CD14-positive monocyte (primary cell): ENCODE measurements at regions not wholly inside any gene's neighbourhood (a gene's known extent, or its start where the extent isn't known, plus 50 kb on each side); places are given as distances from the start of the nearest gene placed in this dataset.

Experiments
- DNase-seq, 3 donors: peaks; one replicate each; pipeline ENCODE4 v3.0.0-alpha.2; 2011 to 2022
- H2AFZ ChIP-seq: 2 replicates; pipeline ENCODE4 v1.6.0; 2012; ENCODE audit warnings: mild to moderate bottlenecking, low read depth, low read length, inconsistent platforms; ENCODE audit not compliant: insufficient read depth, poor library complexity, severe bottlenecking
- H3K27ac ChIP-seq, 2 donors: 1 replicate in 1 of 2; 2 replicates in 1 of 2; pipeline ENCODE4 v1.5.1; 2012 to 2013; ENCODE audit warnings: low read length in 2 of 2, control low read depth in 1 of 2, inconsistent platforms in 1 of 2, low read depth in 1 of 2, mild to moderate bottlenecking in 1 of 2
- H3K27me3 ChIP-seq, 2 donors: one replicate each; pipeline versions ENCODE4 v1.6.0 to v1.6.1; 2011 to 2013; ENCODE audit warnings: low read length in 2 of 2; ENCODE audit not compliant: control insufficient read depth in 2 of 2, insufficient read depth in 2 of 2
- H3K36me3 ChIP-seq, 2 donors: replicated peaks in 1 of 2; 1 replicate in 1 of 2; 2 replicates in 1 of 2; pipeline versions ENCODE4 v1.5.1 to v1.6.1; 2012 to 2013; ENCODE audit warnings: low read length in 2 of 2, control low read depth in 1 of 2, inconsistent platforms in 1 of 2, mild to moderate bottlenecking in 1 of 2; ENCODE audit not compliant: insufficient read depth in 2 of 2, control insufficient read depth in 1 of 2
- H3K4me1 ChIP-seq, 2 donors: 1 replicate in 1 of 2; 2 replicates in 1 of 2; pipeline versions ENCODE4 v1.5.1 to v1.6.1; 2012 to 2013; ENCODE audit warnings: low read length in 2 of 2, control low read depth in 1 of 2, inconsistent platforms in 1 of 2, mild to moderate bottlenecking in 1 of 2, moderate library complexity in 1 of 2; ENCODE audit not compliant: insufficient read depth in 2 of 2, control insufficient read depth in 1 of 2
- H3K4me2 ChIP-seq: replicated peaks from 2 replicates; pipeline ENCODE3; 2012; ENCODE audit warnings: low read length, moderate library complexity, mild to moderate bottlenecking; ENCODE audit not compliant: poor library complexity, severe bottlenecking; ENCODE audit errors: extremely low read depth
- H3K4me3 ChIP-seq, 3 experiments: fragments of 200-600 bp in 1 of 3; sonication (generic) in 1 of 3; replicated peaks in 1 of 3; 1 replicate in 2 of 3; 2 replicates in 1 of 3; pipeline ENCODE4 v1.5.1; 2011 to 2013; ENCODE audit warnings: low read length in 3 of 3, mild to moderate bottlenecking in 3 of 3, control low read depth in 2 of 3, low read depth in 2 of 3, inconsistent platforms in 1 of 3, moderate library complexity in 1 of 3
- H3K79me2 ChIP-seq: 2 replicates; pipeline ENCODE4 v1.6.0; 2012; ENCODE audit warnings: mild to moderate bottlenecking, control low read depth, inconsistent platforms, low read length, moderate library complexity; ENCODE audit not compliant: insufficient read depth
- H3K9ac ChIP-seq: 2 replicates; pipeline ENCODE4 v1.6.0; 2017; ENCODE audit warnings: low read length, mild to moderate bottlenecking; ENCODE audit not compliant: insufficient read depth, poor library complexity, severe bottlenecking
- H3K9me3 ChIP-seq, 2 donors: replicated peaks in 1 of 2; 1 replicate in 1 of 2; 2 replicates in 1 of 2; pipeline versions ENCODE4 v1.5.1 to v1.6.1; 2012 to 2013; ENCODE audit warnings: low read length in 2 of 2, control low read depth in 1 of 2; ENCODE audit not compliant: control insufficient read depth in 1 of 2, insufficient read depth in 1 of 2
- H4K20me1 ChIP-seq: 2 replicates; pipeline ENCODE4 v1.6.0; 2012; ENCODE audit warnings: mild to moderate bottlenecking, low read length, control low read depth, moderate library complexity; ENCODE audit not compliant: insufficient read depth
- H3K27ac Mint-ChIP-seq, 7 donors: one replicate each; pipeline ENCODE4 v1.8.0; 2020; ENCODE audit warnings: mild to moderate bottlenecking in 7 of 7, mixed read lengths in 7 of 7, moderate library complexity in 6 of 7, inconsistent platforms in 2 of 7
- H3K27me3 Mint-ChIP-seq, 3 donors: one replicate each; pipeline ENCODE4 v1.8.0; 2021 to 2022; ENCODE audit warnings: low read depth in 3 of 3, mild to moderate bottlenecking in 3 of 3, mixed read lengths in 3 of 3, moderate library complexity in 3 of 3, inconsistent platforms in 1 of 3
- H3K36me3 Mint-ChIP-seq, 2 donors: one replicate each; pipeline ENCODE4 v1.8.0; 2020; ENCODE audit warnings: mixed read lengths in 2 of 2, inconsistent platforms in 1 of 2, mild to moderate bottlenecking in 1 of 2
- H3K4me1 Mint-ChIP-seq: one replicate; pipeline ENCODE4 v1.8.0; 2020; ENCODE audit warnings: mild to moderate bottlenecking, mixed read lengths
- H3K4me3 Mint-ChIP-seq, 2 donors: one replicate each; pipeline ENCODE4 v1.8.0; 2020; ENCODE audit warnings: mild to moderate bottlenecking in 2 of 2, mixed read lengths in 2 of 2, moderate library complexity in 1 of 2
- H3K9me3 Mint-ChIP-seq, 7 donors: one replicate each; pipeline ENCODE4 v1.8.0; 2020 to 2022; ENCODE audit warnings: mixed read lengths in 7 of 7, mild to moderate bottlenecking in 6 of 7, moderate library complexity in 6 of 7, inconsistent platforms in 2 of 7
- WGBS: methylation state at CpG from one replicate; pipeline ENCODE4 v1.1.5; 2013; ENCODE audit warnings: missing lambda C conversion rate; ENCODE audit not compliant: insufficient coverage; 5-methylcytosine and 5-hydroxymethylcytosine counted together
- intact Hi-C, 2 donors: fragments of 100-400 bp; cut with micrococcal nuclease; formaldehyde crosslinking; loops; one replicate each; pipeline versions ENCODE4 v1.15.0 to v1.15.1; 2023
- TF ChIP-seq, protein P1 (sequence below): fragments of 200-600 bp; IDR thresholded peaks from one replicate; pipeline ENCODE4 v1.8.0; 2022; ENCODE audit warnings: antibody characterized with exemption, mild to moderate bottlenecking

DNA sequence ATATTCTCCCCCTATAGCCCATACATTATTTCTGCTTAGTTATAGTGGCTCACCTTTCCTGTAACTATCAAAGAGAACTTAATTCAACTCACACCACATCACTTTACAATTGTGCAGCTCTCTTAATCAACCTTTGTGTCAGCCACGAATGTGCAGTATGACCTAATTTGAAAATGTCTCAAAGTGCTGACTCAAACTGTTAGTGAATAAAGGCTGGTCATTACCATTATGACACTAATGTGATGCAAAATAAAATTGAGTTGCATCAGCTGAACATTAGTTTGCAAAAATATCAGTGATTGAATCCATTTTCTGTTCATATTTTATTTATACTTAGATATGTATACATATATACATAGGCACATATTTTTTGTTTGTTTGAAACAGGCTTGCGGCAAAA, 251.8 kb downstream of the MEIS1 start:
- Histone ChIP-seq H3K27me3 (no peaks in the 10 kb centered on the region), H3K4me1 (no peaks in the 10 kb centered on the region), H3K79me2 (no peaks in the 10 kb centered on the region), H3K27ac (no peak overlapping the region), H3K4me2 (no peak overlapping the region), H3K36me3 (no peaks in the 10 kb centered on the region), H2AFZ (no peak overlapping the region), H3K4me3 (no peak overlapping the region), H3K9ac (no peak overlapping the region), H4K20me1 (no peaks in the 10 kb centered on the region), H3K9me3 (no peaks in the 10 kb centered on the region)
- Mint-ChIP-seq H3K9me3 (peaks cover 0 to 6% (median 0%) of the 10 kb centered on the region in 7 donors), H3K4me1 (no peaks in the 10 kb centered on the region), H3K36me3 (no peaks in the 10 kb centered on the region), H3K4me3 (no peak overlapping the region), H3K27me3 (peaks cover 0 to 2% (median 0%) of the 10 kb centered on the region in 3 donors), H3K27ac (no peak overlapping the region)
- DNase-seq, result no peak
- no CpG with 5 or more reads among the region's 2 CpGs for WGBS
- TF ChIP-seq, protein P1, sequence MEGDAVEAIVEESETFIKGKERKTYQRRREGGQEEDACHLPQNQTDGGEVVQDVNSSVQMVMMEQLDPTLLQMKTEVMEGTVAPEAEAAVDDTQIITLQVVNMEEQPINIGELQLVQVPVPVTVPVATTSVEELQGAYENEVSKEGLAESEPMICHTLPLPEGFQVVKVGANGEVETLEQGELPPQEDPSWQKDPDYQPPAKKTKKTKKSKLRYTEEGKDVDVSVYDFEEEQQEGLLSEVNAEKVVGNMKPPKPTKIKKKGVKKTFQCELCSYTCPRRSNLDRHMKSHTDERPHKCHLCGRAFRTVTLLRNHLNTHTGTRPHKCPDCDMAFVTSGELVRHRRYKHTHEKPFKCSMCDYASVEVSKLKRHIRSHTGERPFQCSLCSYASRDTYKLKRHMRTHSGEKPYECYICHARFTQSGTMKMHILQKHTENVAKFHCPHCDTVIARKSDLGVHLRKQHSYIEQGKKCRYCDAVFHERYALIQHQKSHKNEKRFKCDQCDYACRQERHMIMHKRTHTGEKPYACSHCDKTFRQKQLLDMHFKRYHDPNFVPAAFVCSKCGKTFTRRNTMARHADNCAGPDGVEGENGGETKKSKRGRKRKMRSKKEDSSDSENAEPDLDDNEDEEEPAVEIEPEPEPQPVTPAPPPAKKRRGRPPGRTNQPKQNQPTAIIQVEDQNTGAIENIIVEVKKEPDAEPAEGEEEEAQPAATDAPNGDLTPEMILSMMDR, result no peak
- intact Hi-C loops, result no loop called here

- Histone ChIP-seq H2AFZ (no peak overlapping the region), H3K79me2 (no peaks in the 10 kb centered on the region), H3K9me3 (no peaks in the 10 kb centered on the region), H3K9ac (no peak overlapping the region), H3K27ac (no peak overlapping the region), H3K4me1 (no peaks in the 10 kb centered on the region), H3K36me3 (no peaks in the 10 kb centered on the region), H3K4me2 (no peak overlapping the region), H3K4me3 (no peak overlapping the region), H4K20me1 (no peaks in the 10 kb centered on the region), H3K27me3 (no peaks in the 10 kb centered on the region)
- no peaks in the 10 kb centered on the region for H3K4me1 Mint-ChIP-seq
- H3K27me3 Mint-ChIP-seq, result peaks cover 0 to 2% (median 0%) of the 10 kb centered on the region in 3 donors
- WGBS, result 83% methylated on average over 2 of the region's 8 CpGs
- no peaks in the 10 kb centered on the region for H3K36me3 Mint-ChIP-seq
- no peak overlapping the region for H3K4me3 Mint-ChIP-seq
- H3K9me3 Mint-ChIP-seq, result peaks cover 0 to 3% (median 0%) of the 10 kb centered on the region in 7 donors
- no peak for DNase-seq
- intact Hi-C loops, result no loop called here
- TF ChIP-seq, protein P1, result no peak
- no peak overlapping the region for H3K27ac Mint-ChIP-seq
Measured at GRCh38 chr2:66688951-66689350, 254.0 kb downstream of the MEIS1 start.
